ENCODE measurements at regions not wholly inside any gene's neighbourhood (a gene's known extent, or its start where the extent isn't known, plus 50 kb on each side); places are given as distances from the start of the nearest gene placed in this dataset.

DNA sequence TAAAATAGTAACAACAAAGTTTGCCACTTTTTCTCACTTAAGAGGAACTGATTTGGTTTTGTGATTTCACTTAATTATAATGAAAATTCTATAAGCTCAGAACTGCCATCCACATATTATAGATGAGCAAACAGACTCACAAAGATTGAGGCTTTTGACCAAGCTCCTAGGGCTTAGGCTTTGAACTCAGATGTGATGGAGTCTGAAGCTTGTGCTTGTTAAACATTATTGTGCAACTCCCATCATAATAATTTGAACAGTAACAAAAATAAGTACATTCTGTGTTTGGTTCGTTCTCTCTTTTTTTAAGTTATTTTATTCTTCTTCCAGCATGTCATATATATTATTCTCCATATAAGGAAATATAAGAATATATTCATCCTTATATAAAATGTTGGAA is 403.4 kb downstream of the PTPRC start:
- no peaks in the 10 kb centered on the region for H3K36me3 ChIP-seq
- no peak overlapping the region for H3K27ac ChIP-seq (replicated peaks in 1 of 4)
- intact Hi-C loops (cut with DNase I) = no loop called here
- DNase-seq (ENCODE audit: extremely low spot score) = no peak
- WGBS = 83% methylated on average over 1 of the region's 1 CpG
- TF ChIP-seq, protein P1, sequence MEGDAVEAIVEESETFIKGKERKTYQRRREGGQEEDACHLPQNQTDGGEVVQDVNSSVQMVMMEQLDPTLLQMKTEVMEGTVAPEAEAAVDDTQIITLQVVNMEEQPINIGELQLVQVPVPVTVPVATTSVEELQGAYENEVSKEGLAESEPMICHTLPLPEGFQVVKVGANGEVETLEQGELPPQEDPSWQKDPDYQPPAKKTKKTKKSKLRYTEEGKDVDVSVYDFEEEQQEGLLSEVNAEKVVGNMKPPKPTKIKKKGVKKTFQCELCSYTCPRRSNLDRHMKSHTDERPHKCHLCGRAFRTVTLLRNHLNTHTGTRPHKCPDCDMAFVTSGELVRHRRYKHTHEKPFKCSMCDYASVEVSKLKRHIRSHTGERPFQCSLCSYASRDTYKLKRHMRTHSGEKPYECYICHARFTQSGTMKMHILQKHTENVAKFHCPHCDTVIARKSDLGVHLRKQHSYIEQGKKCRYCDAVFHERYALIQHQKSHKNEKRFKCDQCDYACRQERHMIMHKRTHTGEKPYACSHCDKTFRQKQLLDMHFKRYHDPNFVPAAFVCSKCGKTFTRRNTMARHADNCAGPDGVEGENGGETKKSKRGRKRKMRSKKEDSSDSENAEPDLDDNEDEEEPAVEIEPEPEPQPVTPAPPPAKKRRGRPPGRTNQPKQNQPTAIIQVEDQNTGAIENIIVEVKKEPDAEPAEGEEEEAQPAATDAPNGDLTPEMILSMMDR (IDR thresholded peaks at IDR 0.05) = no peak
- no peak for TF ChIP-seq POLR2AphosphoS5 (IDR thresholded peaks at IDR 0.05)
- TF ChIP-seq POLR2A (IDR thresholded peaks at IDR 0.05; ENCODE audit: low read depth) = no peak
- no peak for TF ChIP-seq EP300 (IDR thresholded peaks at IDR 0.05)
- no peak overlapping the region for H3K4me3 ChIP-seq
- H3K9me3 ChIP-seq = no peaks in the 10 kb centered on the region
- H3K27me3 ChIP-seq = no peaks in the 10 kb centered on the region
- H3K4me1 ChIP-seq = no peaks in the 10 kb centered on the region

DNA sequence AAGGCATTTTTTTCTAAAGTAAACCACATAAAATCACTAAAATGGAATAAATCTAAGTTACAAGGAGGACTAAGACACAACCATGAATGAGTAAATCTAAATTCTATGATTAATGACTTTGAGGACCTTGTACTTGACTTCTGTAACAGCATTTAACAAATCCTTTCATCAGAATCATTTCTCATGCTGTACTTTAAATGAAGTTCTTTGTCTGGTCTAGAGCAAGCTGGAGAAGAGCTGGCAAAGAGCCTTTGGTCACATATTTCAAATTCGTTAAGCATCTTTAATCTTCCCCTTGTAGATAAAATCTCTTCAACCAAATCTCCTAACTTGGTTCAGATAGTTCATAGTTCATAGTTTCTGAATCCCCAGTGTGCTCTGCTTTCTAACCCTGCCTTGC is 405.4 kb downstream of the PTPRC start:
- H3K4me1 ChIP-seq = no peaks in the 10 kb centered on the region
- no peak overlapping the region for H3K27ac ChIP-seq (replicated peaks in 1 of 4)
- no peak overlapping the region for H3K4me3 ChIP-seq
- TF ChIP-seq POLR2AphosphoS5 (IDR thresholded peaks at IDR 0.05) = no peak
- DNase-seq (ENCODE audit: extremely low spot score) = no peak
- WGBS = 38% methylated on average over 1 of the region's 1 CpG
- H3K9me3 ChIP-seq = peaks cover 0 to 7% (median 0%) of the 10 kb centered on the region in 4 donors
- H3K36me3 ChIP-seq = no peaks in the 10 kb centered on the region
- no peaks in the 10 kb centered on the region for H3K27me3 ChIP-seq
- intact Hi-C loops (cut with DNase I) = no loop called here

GRCh38 chr1:199046618-199047017 is 407.8 kb downstream of the PTPRC start:
- Histone ChIP-seq H3K4me3 (no peak overlapping the region), H3K27me3 (no peaks in the 10 kb centered on the region), H3K27ac (replicated peaks in 1 of 4) (no peak overlapping the region), H3K4me1 (no peaks in the 10 kb centered on the region), H3K9me3 (peaks cover 0 to 7% (median 3%) of the 10 kb centered on the region in 4 donors), H3K36me3 (no peaks in the 10 kb centered on the region)
- no peak for DNase-seq (ENCODE audit: extremely low spot score)
- TF ChIP-seq, protein P1 (IDR thresholded peaks at IDR 0.05) = no peak
- no peak for TF ChIP-seq POLR2AphosphoS5 (IDR thresholded peaks at IDR 0.05)
- TF ChIP-seq POLR2A (IDR thresholded peaks at IDR 0.05; ENCODE audit: low read depth) = no peak
- TF ChIP-seq EP300 (IDR thresholded peaks at IDR 0.05) = no peak
- WGBS = 91% methylated on average over 1 of the region's 1 CpG
- intact Hi-C loops (cut with DNase I) = no loop called here

DNA sequence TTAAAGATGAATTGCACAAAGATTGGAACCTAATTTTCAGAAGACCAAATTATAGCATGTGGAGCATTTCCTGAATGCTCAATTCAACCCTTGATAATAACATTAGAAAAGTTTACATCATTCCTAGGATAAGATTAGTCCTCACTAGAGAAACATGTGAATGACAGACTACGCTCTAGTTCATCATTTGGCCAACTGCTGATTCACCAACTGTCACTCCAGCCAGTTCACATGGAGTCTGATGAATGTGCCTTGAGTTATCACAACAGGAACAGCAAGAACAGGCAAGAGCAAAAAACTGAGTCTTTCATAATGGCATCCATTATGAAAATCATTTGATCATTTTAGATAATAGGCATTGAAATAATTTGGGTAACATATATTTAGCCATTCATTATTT is 415.9 kb downstream of the PTPRC start:
- WGBS = 90% methylated on average over 1 of the region's 1 CpG
- TF ChIP-seq, protein P1 (IDR thresholded peaks at IDR 0.05) = no peak
- TF ChIP-seq EP300 (IDR thresholded peaks at IDR 0.05) (no peak), POLR2A (IDR thresholded peaks at IDR 0.05; ENCODE audit: low read depth) (no peak), POLR2AphosphoS5 (IDR thresholded peaks at IDR 0.05) (no peak)
- Histone ChIP-seq H3K4me3 (no peak overlapping the region), H3K27ac (replicated peaks in 1 of 4) (no peak overlapping the region), H3K4me1 (no peaks in the 10 kb centered on the region), H3K9me3 (peaks cover 0 to 6% (median 0%) of the 10 kb centered on the region in 4 donors), H3K36me3 (no peaks in the 10 kb centered on the region), H3K27me3 (no peaks in the 10 kb centered on the region)
- no peak for DNase-seq (ENCODE audit: extremely low spot score)
- intact Hi-C loops (cut with DNase I) = no loop called here

GRCh38 chr1:199057322-199057721 is 418.5 kb downstream of the PTPRC start:
- TF ChIP-seq POLR2A (IDR thresholded peaks at IDR 0.05; ENCODE audit: low read depth) (no peak), EP300 (IDR thresholded peaks at IDR 0.05) (no peak), POLR2AphosphoS5 (IDR thresholded peaks at IDR 0.05) (no peak)
- TF ChIP-seq, protein P1 (IDR thresholded peaks at IDR 0.05) = no peak
- DNase-seq (ENCODE audit: extremely low spot score) = no peak
- intact Hi-C loops (cut with DNase I) = no loop called here
- Histone ChIP-seq H3K4me3 (no peak overlapping the region), H3K4me1 (no peaks in the 10 kb centered on the region), H3K27me3 (no peaks in the 10 kb centered on the region), H3K9me3 (no peaks in the 10 kb centered on the region), H3K27ac (replicated peaks in 1 of 4) (no peak overlapping the region), H3K36me3 (no peaks in the 10 kb centered on the region)
- WGBS = 63% methylated on average over 1 of the region's 1 CpG
